HL-60 (cell line): ENCODE measurements at regions not wholly inside any gene's neighbourhood (a gene's known extent, or its start where the extent isn't known, plus 50 kb on each side); places are given as distances from the start of the nearest gene placed in this dataset.

Source experiments
- POLR2AphosphoS5 ChIP-seq: IDR thresholded peaks from 2 replicates; pipeline ENCODE4 v1.6.1; 2012; ENCODE audit warnings: low read depth
- TF ChIP-seq, protein P1 (sequence below): IDR thresholded peaks from one replicate; pipeline ENCODE4 v1.5.1; 2011; ENCODE audit warnings: low read length, control low read depth, inconsistent platforms; ENCODE audit not compliant: insufficient read depth
- TF ChIP-seq, protein P2 (sequence below): IDR thresholded peaks from 2 replicates; pipeline ENCODE4 v1.6.1; 2012; ENCODE audit warnings: low read depth; ENCODE audit not compliant: insufficient replicate concordance

DNA sequence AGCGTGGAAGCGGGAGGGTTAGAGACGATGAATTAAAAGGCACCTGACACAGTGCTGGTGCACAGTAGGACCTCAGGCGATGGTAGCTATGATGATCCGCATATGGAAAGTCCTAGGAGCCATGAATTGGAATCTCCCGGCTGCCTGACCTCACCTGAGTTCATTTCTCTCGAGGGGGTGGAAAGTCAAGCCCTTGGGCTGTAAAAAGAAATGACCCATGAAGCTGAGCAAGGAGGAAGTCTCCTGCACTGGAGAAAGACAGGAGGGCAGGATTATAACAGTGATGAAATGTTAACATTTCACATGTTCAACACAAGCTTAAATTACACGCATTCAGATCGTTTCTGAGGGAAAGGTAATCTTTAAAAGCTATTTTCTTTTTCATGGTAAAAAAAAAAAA lies 481.2 kb downstream of the MATN1 start:
- TF ChIP-seq POLR2AphosphoS5 = no peak
- TF ChIP-seq, protein P1, sequence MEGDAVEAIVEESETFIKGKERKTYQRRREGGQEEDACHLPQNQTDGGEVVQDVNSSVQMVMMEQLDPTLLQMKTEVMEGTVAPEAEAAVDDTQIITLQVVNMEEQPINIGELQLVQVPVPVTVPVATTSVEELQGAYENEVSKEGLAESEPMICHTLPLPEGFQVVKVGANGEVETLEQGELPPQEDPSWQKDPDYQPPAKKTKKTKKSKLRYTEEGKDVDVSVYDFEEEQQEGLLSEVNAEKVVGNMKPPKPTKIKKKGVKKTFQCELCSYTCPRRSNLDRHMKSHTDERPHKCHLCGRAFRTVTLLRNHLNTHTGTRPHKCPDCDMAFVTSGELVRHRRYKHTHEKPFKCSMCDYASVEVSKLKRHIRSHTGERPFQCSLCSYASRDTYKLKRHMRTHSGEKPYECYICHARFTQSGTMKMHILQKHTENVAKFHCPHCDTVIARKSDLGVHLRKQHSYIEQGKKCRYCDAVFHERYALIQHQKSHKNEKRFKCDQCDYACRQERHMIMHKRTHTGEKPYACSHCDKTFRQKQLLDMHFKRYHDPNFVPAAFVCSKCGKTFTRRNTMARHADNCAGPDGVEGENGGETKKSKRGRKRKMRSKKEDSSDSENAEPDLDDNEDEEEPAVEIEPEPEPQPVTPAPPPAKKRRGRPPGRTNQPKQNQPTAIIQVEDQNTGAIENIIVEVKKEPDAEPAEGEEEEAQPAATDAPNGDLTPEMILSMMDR = no peak
- TF ChIP-seq, protein P2, sequence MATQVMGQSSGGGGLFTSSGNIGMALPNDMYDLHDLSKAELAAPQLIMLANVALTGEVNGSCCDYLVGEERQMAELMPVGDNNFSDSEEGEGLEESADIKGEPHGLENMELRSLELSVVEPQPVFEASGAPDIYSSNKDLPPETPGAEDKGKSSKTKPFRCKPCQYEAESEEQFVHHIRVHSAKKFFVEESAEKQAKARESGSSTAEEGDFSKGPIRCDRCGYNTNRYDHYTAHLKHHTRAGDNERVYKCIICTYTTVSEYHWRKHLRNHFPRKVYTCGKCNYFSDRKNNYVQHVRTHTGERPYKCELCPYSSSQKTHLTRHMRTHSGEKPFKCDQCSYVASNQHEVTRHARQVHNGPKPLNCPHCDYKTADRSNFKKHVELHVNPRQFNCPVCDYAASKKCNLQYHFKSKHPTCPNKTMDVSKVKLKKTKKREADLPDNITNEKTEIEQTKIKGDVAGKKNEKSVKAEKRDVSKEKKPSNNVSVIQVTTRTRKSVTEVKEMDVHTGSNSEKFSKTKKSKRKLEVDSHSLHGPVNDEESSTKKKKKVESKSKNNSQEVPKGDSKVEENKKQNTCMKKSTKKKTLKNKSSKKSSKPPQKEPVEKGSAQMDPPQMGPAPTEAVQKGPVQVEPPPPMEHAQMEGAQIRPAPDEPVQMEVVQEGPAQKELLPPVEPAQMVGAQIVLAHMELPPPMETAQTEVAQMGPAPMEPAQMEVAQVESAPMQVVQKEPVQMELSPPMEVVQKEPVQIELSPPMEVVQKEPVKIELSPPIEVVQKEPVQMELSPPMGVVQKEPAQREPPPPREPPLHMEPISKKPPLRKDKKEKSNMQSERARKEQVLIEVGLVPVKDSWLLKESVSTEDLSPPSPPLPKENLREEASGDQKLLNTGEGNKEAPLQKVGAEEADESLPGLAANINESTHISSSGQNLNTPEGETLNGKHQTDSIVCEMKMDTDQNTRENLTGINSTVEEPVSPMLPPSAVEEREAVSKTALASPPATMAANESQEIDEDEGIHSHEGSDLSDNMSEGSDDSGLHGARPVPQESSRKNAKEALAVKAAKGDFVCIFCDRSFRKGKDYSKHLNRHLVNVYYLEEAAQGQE = no peak
